ENCODE measurements at regions not wholly inside any gene's neighbourhood (a gene's known extent, or its start where the extent isn't known, plus 50 kb on each side); places are given as distances from the start of the nearest gene placed in this dataset.
A peak's percentile ranks its signal among the peaks of the same experiment; 100 is the strongest.

GRCh38 chr10:4043897-4044665 is 259.1 kb upstream of the KLF6 start:
- no peak overlapping the region for H3K27ac ChIP-seq
- no peaks in the 10 kb centered on the region for H3K36me3 ChIP-seq
- intact Hi-C loops (cut with DNase I), result no loop called here

GRCh38 chr10:4041635-4042034 is 256.6 kb upstream of the KLF6 start:
- Histone ChIP-seq H3K27ac (no peak overlapping the region), H3K9me3 (no peaks in the 10 kb centered on the region), H3K36me3 (no peaks in the 10 kb centered on the region), H3K4me3 (replicated peaks in 1 of 3) (no peak overlapping the region), H3K27me3 (no peaks in the 10 kb centered on the region), H3K4me1 (no peaks in the 10 kb centered on the region)
- intact Hi-C loops (cut with DNase I), result no loop called here
- 93 to 96% methylated on average over 5 of the region's 5 CpGs for WGBS, 2 donors
- no peak for DNase-seq
- TF ChIP-seq POLR2A (IDR thresholded peaks at IDR 0.05), result no peak
- TF ChIP-seq, protein P1, sequence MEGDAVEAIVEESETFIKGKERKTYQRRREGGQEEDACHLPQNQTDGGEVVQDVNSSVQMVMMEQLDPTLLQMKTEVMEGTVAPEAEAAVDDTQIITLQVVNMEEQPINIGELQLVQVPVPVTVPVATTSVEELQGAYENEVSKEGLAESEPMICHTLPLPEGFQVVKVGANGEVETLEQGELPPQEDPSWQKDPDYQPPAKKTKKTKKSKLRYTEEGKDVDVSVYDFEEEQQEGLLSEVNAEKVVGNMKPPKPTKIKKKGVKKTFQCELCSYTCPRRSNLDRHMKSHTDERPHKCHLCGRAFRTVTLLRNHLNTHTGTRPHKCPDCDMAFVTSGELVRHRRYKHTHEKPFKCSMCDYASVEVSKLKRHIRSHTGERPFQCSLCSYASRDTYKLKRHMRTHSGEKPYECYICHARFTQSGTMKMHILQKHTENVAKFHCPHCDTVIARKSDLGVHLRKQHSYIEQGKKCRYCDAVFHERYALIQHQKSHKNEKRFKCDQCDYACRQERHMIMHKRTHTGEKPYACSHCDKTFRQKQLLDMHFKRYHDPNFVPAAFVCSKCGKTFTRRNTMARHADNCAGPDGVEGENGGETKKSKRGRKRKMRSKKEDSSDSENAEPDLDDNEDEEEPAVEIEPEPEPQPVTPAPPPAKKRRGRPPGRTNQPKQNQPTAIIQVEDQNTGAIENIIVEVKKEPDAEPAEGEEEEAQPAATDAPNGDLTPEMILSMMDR (IDR thresholded peaks at IDR 0.05), result no peak

More at GRCh38 chr10:4043897-4044665, 259.1 kb upstream of the KLF6 start:
- Histone ChIP-seq H3K4me3 (replicated peaks in 1 of 3) (no peak overlapping the region), H3K9me3 (no peaks in the 10 kb centered on the region), H3K4me1 (no peaks in the 10 kb centered on the region), H3K27me3 (no peaks in the 10 kb centered on the region)
- 75 to 82% methylated on average over 7 of the region's 7 CpGs for WGBS, 2 donors
- TF ChIP-seq POLR2A (IDR thresholded peaks at IDR 0.05), result no peak
- TF ChIP-seq, protein P1 (IDR thresholded peaks at IDR 0.05), result no peak
- DNase-seq, result no peak

- TF ChIP-seq, protein P1 (IDR thresholded peaks at IDR 0.05), result no peak
- no peak for TF ChIP-seq POLR2A (IDR thresholded peaks at IDR 0.05)
- Histone ChIP-seq H3K4me1 (peaks cover 4 to 9% of the 10 kb centered on the region in 2 donors), H3K27ac (no peak overlapping the region), H3K9me3 (no peaks in the 10 kb centered on the region), H3K27me3 (no peaks in the 10 kb centered on the region), H3K36me3 (no peaks in the 10 kb centered on the region), H3K4me3 (replicated peaks in 1 of 3) (no peak overlapping the region)
- no peak for DNase-seq
- WGBS, 2 donors, result 90 to 97% methylated on average over 4 of the region's 4 CpGs
- intact Hi-C loops (cut with DNase I), result no loop called here
These were observed 253.0 kb upstream of the KLF6 start for GRCh38 chr10:4038000-4038399.

DNA sequence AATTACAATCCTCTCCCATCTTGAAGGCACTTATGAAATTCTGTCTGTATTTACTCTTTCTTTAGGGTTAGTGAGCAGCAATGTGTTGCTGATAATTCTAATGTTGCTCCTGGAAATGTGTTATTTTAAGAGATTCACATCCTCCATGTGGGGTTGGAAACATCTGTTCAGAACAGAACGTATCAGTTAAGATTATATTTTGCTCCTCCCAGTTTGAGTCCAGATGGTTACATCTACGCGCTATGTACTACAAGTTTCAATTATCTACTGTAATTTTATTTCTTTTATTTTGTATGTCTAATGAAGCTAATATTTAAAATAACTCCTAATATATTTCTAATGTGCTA is 250.6 kb upstream of the KLF6 start:
- H3K4me1 ChIP-seq, result peaks cover 4 to 9% of the 10 kb centered on the region in 2 donors
- H3K9me3 ChIP-seq, result no peaks in the 10 kb centered on the region
- DNase-seq, result no peak
- no peaks in the 10 kb centered on the region for H3K27me3 ChIP-seq
- TF ChIP-seq POLR2A (IDR thresholded peaks at IDR 0.05), result no peak
- TF ChIP-seq, protein P1 (IDR thresholded peaks at IDR 0.05), result no peak
- no peaks in the 10 kb centered on the region for H3K36me3 ChIP-seq
- 80 to 83% methylated on average over 3 of the region's 3 CpGs for WGBS, 2 donors
- H3K27ac ChIP-seq, result peak overlapping the region in 2 of 3 donors; percentile 39 to 57
- no peak overlapping the region for H3K4me3 ChIP-seq (replicated peaks in 1 of 3)
- intact Hi-C loops (cut with DNase I), result no loop called here

DNA sequence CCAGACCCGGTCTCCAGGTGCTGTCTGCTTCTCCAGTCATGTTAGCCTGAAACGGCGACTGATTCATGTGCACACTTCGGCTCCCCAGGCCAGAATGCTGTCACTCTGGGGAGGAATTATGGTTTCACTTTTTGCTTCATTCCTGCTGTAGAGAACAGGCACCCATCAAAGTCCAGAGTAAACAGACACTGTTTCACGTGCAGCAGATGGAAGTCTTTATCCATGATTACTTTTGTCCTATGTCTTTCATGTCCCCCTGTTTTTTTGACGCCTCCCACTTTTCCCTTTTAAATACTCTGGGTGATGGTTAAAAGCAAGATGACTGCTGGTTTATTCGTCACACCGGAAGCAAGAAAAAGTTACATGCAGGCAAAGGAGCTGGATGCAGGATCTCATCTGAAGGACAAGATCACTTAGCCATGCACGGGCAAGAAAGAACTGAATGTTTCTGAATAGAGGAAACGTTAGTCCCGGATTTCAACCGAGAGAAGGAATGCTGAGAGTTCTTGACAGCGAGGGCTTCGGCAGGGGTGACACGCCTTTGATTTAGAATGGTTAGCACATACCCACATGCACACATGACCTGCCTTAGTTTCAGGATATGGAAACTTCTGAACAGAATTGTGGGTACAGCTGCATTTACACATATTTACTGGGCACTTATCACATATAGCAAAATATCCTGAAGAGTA is 250.0 kb upstream of the KLF6 start:
- Histone ChIP-seq H3K27ac (peak overlapping the region in 2 of 3 donors; percentile 39 to 57), H3K4me1 (peaks cover 4 to 9% of the 10 kb centered on the region in 2 donors), H3K4me3 (replicated peaks in 1 of 3) (no peak overlapping the region), H3K36me3 (no peaks in the 10 kb centered on the region), H3K27me3 (no peaks in the 10 kb centered on the region), H3K9me3 (no peaks in the 10 kb centered on the region)
- DNase-seq, result peak; percentile 46 to 68
- intact Hi-C loops (cut with DNase I), result no loop called here
- peak in 1 of 2 donors; percentile 22 for TF ChIP-seq POLR2A (IDR thresholded peaks at IDR 0.05)
- TF ChIP-seq, protein P1 (IDR thresholded peaks at IDR 0.05), result no peak
- 40 to 45% methylated on average over 15 of the region's 15 CpGs for WGBS, 2 donors

Measured in thyroid gland (tissue), 4 donors.